GM12878 (cell line): ENCODE measurements at regions not wholly inside any gene's neighbourhood (a gene's known extent, or its start where the extent isn't known, plus 50 kb on each side); places are given as distances from the start of the nearest gene placed in this dataset.

Experiments used
- ATAC-seq: fragments of 200-7000 bp; cut with Tn5 transposase; 3 replicates; pipeline ENCODE4 v1.9.1; 2020; ENCODE audit warnings: mild to moderate bottlenecking, moderate library complexity
- BruUV-seq: library from RNA; stranded (reverse); fragments of 400-500 nt; replicated peaks from 2 replicates; lab custom pipeline; 2021; lab: Mats Ljungman, UMichigan
- CTCF ChIA-PET: fragments of 300-600 bp; sonication (Branson Sonifier 250); formaldehyde crosslinking; extraction: SDS; loops from one replicate; lab custom pipeline; 2021; ENCODE audit warnings: inconsistent platforms; lab: Yijun Ruan, JAX
- POLR2A ChIA-PET: fragments of 350-600 bp; formaldehyde crosslinking; extraction: SDS; loops from one replicate; lab custom pipeline; 2021; ENCODE audit warnings: inconsistent platforms; lab: Charles Lee
- RAD21 ChIA-PET: fragments of 300-600 bp; sonication (Branson Sonifier 250); formaldehyde crosslinking; loops from one replicate; lab custom pipeline; 2023; ENCODE audit warnings: antibody characterized with exemption; ENCODE audit not compliant: unreplicated experiment; lab: Charles Lee
- SMC1A ChIA-PET: fragments of 300-600 bp; sonication (Branson Sonifier 250); formaldehyde crosslinking; loops from one replicate; lab custom pipeline; 2023; ENCODE audit not compliant: unreplicated experiment, uncharacterized antibody; lab: Charles Lee
- DNase-seq: peaks from one replicate; pipeline ENCODE4 v3.0.0-alpha.2; 2011; ENCODE audit warnings: low read depth, low spot score
- FAIRE-seq: peaks from 3 replicates; lab custom pipeline; 2011; peaks lifted over from hg19 to GRCh38; lab: Jason Lieb, UNC
- H2AFZ ChIP-seq: 2 replicates; pipeline ENCODE4 v1.6.0; 2011; ENCODE audit warnings: low read depth, low read length, control low read depth; ENCODE audit not compliant: control insufficient read depth
- H3K27ac ChIP-seq: 2 replicates; pipeline ENCODE4 v1.5.1; 2011; ENCODE audit warnings: control low read depth; ENCODE audit not compliant: control insufficient read depth, insufficient read depth
- H3K27me3 ChIP-seq, 2 experiments: replicated peaks in 1 of 2; 2 replicates each; pipeline versions ENCODE4 v1.6.0 to v1.6.1; 2011; ENCODE audit warnings: low read length in 1 of 2; ENCODE audit not compliant: control insufficient read depth in 2 of 2, insufficient read depth in 2 of 2
- H3K36me3 ChIP-seq, 2 experiments: 2 replicates each; pipeline ENCODE4 v1.5.1; 2011; ENCODE audit warnings: low read length in 1 of 2; ENCODE audit not compliant: control insufficient read depth in 2 of 2, insufficient read depth in 2 of 2
- H3K4me1 ChIP-seq: 2 replicates; pipeline ENCODE4 v1.6.1; 2011; ENCODE audit warnings: mild to moderate bottlenecking, low read length, moderate library complexity, mixed read lengths; ENCODE audit not compliant: control insufficient read depth, insufficient read depth
- H3K4me2 ChIP-seq: 2 replicates; pipeline ENCODE4 v1.6.0; 2011; ENCODE audit warnings: control low read depth; ENCODE audit not compliant: control insufficient read depth, insufficient read depth
- H3K4me3 ChIP-seq: fragments of 200-600 bp; sonication (generic); 2 replicates; pipeline ENCODE4 v1.5.1; 2016
- H3K79me2 ChIP-seq: 2 replicates; pipeline ENCODE4 v1.6.0; 2011; ENCODE audit warnings: low read length; ENCODE audit not compliant: control insufficient read depth, insufficient read depth
- H3K9ac ChIP-seq: 2 replicates; pipeline ENCODE4 v1.8.0; 2011; ENCODE audit warnings: low read length, control low read depth, mixed read lengths; ENCODE audit not compliant: control insufficient read depth, insufficient read depth
- H3K9me3 ChIP-seq: replicated peaks from 3 replicates; pipeline ENCODE4 v1.5.1; 2011; ENCODE audit warnings: mild to moderate bottlenecking, low read length; ENCODE audit not compliant: control insufficient read depth, insufficient read depth
- H4K20me1 ChIP-seq: 2 replicates; pipeline ENCODE4 v1.6.0; 2011; ENCODE audit not compliant: control insufficient read depth, insufficient read depth
- BHLHE40 ChIP-seq, 2 experiments: fragments of 450-650 bp in 1 of 2; IDR thresholded peaks; 2 replicates each; pipeline ENCODE4 v1.6.1; 2011 to 2017; ENCODE audit warnings: low read depth in 2 of 2, borderline replicate concordance in 1 of 2, improper control_type of control experiment in 1 of 2, low read length in 1 of 2, mild to moderate bottlenecking in 1 of 2
- CREB1 ChIP-seq: IDR thresholded peaks from 2 replicates; pipeline ENCODE4 v1.6.1; 2012; ENCODE audit warnings: low read depth, mild to moderate bottlenecking, inconsistent platforms
- CREM ChIP-seq: IDR thresholded peaks from 2 replicates; pipeline ENCODE4 v1.6.1; 2014; ENCODE audit warnings: antibody characterized with exemption, low read depth
- GABPA ChIP-seq: IDR thresholded peaks from 2 replicates; pipeline ENCODE4 v1.6.1; 2014; ENCODE audit warnings: antibody characterized with exemption, low read depth, mild to moderate bottlenecking, inconsistent platforms
- NFYA ChIP-seq: IDR thresholded peaks from 2 replicates; pipeline ENCODE4 v1.6.1; 2011; ENCODE audit warnings: low read depth, mild to moderate bottlenecking, low read length, improper control_type of control experiment, borderline replicate concordance
- RELA ChIP-seq: fragments of 450-650 bp; IDR thresholded peaks from 2 replicates; pipeline ENCODE4 v1.8.0; 2014; ENCODE audit warnings: borderline replicate concordance; ENCODE audit not compliant: partially characterized antibody
- SIN3A ChIP-seq: IDR thresholded peaks from 2 replicates; pipeline ENCODE4 v1.6.1; 2012; ENCODE audit warnings: low read depth, low read length, improper control_type of control experiment
- SUPT20H ChIP-seq: IDR thresholded peaks from 2 replicates; pipeline ENCODE4 v1.6.1; 2011; ENCODE audit warnings: low read depth, mild to moderate bottlenecking, low read length, moderate library complexity, borderline replicate concordance; ENCODE audit not compliant: control insufficient read depth
- WGBS: methylation state at CpG from one replicate; pipeline ENCODE4 v1.1.6; 2016; ENCODE audit warnings: low lambda C conversion rate; ENCODE audit not compliant: insufficient replicate concordance, insufficient coverage; ENCODE audit errors: missing lambda C conversion rate; 5-methylcytosine and 5-hydroxymethylcytosine counted together
- in situ Hi-C: fragments of 300-500 bp; cut with MboI; formaldehyde crosslinking; loops from 9 replicates; pipeline ENCODE4 v1.14.3; 2018; ENCODE audit warnings: mixed read lengths
- intact Hi-C: fragments of 100-400 bp; cut with micrococcal nuclease; formaldehyde crosslinking; loops from one replicate; pipeline ENCODE4 v1.14.2; 2022; ENCODE audit not compliant: unreplicated experiment
- TF ChIP-seq, protein P1 (sequence below): fragments of 450-650 bp; conservative IDR thresholded peaks from 2 replicates; pipeline ENCODE4 v1.6.1; 2017; ENCODE audit warnings: mild to moderate bottlenecking, moderate library complexity
- TF ChIP-seq, protein P2 (sequence below): IDR thresholded peaks from 2 replicates; pipeline ENCODE4 v1.6.1; 2011; ENCODE audit warnings: borderline replicate concordance, low read depth, mild to moderate bottlenecking, moderate library complexity, mixed read lengths, low read length; ENCODE audit not compliant: insufficient read depth; ENCODE audit errors: extremely low read length
- TF ChIP-seq, protein P3 (sequence below): fragments of 450-650 bp; IDR thresholded peaks from 2 replicates; pipeline ENCODE4 v1.6.1; 2014; ENCODE audit warnings: mild to moderate bottlenecking

DNA sequence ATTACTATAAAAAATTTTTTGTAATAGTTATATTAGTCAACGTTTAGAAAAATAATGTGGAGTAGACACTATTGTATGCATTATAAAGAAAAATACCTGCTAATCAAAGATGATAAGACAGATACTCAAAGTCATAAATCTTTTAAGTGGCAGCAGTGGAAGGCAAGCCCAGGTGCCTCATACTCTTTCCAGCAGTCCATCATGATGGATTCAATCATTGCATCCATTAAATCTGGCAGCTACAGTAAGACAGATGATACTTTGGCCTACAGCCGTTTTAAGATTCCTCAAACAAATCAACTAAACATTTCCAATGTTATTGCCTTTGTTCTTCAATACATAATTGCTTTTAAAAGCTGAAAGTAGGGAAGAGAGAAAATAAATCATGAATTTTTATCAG, 1392.9 kb upstream of the NUDT12 start:
- Histone ChIP-seq H3K4me3 (no peak overlapping the region), H3K9ac (no peak overlapping the region), H4K20me1 (no peaks in the 10 kb centered on the region), H2AFZ (no peak overlapping the region), H3K4me1 (no peaks in the 10 kb centered on the region), H3K9me3 (no peaks in the 10 kb centered on the region), H3K36me3 (no peaks in the 10 kb centered on the region), H3K27me3 (no peaks in the 10 kb centered on the region), H3K4me2 (no peak overlapping the region), H3K27ac (no peak overlapping the region), H3K79me2 (no peaks in the 10 kb centered on the region)
- no TSS peak for BruUV-seq
- DNase-seq (no peak), ATAC-seq (no peak), FAIRE-seq (no peak)
- RAD21 ChIA-PET = no interaction called here
- intact Hi-C loops = no loop called here
- in situ Hi-C loops = no loop called here
- POLR2A ChIA-PET = no interaction called here
- CTCF ChIA-PET = no interaction called here
- WGBS = 30% methylated on average over 2 of the region's 2 CpGs
- TF ChIP-seq SIN3A = no peak
- TF ChIP-seq CREB1 = no peak
- no peak for TF ChIP-seq CREM
- TF ChIP-seq BHLHE40 (IDR thresholded peaks at IDR 0.05; ENCODE audit: borderline replicate concordance in 1 of 2, low read depth in 2 of 2, low read length in 1 of 2) = no peak
- TF ChIP-seq, protein P1, sequence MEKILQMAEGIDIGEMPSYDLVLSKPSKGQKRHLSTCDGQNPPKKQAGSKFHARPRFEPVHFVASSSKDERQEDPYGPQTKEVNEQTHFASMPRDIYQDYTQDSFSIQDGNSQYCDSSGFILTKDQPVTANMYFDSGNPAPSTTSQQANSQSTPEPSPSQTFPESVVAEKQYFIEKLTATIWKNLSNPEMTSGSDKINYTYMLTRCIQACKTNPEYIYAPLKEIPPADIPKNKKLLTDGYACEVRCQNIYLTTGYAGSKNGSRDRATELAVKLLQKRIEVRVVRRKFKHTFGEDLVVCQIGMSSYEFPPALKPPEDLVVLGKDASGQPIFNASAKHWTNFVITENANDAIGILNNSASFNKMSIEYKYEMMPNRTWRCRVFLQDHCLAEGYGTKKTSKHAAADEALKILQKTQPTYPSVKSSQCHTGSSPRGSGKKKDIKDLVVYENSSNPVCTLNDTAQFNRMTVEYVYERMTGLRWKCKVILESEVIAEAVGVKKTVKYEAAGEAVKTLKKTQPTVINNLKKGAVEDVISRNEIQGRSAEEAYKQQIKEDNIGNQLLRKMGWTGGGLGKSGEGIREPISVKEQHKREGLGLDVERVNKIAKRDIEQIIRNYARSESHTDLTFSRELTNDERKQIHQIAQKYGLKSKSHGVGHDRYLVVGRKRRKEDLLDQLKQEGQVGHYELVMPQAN = no peak
- TF ChIP-seq, protein P2, sequence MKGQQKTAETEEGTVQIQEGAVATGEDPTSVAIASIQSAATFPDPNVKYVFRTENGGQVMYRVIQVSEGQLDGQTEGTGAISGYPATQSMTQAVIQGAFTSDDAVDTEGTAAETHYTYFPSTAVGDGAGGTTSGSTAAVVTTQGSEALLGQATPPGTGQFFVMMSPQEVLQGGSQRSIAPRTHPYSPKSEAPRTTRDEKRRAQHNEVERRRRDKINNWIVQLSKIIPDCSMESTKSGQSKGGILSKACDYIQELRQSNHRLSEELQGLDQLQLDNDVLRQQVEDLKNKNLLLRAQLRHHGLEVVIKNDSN = no peak
- no peak for TF ChIP-seq NFYA
- TF ChIP-seq RELA = no peak
- TF ChIP-seq, protein P3, sequence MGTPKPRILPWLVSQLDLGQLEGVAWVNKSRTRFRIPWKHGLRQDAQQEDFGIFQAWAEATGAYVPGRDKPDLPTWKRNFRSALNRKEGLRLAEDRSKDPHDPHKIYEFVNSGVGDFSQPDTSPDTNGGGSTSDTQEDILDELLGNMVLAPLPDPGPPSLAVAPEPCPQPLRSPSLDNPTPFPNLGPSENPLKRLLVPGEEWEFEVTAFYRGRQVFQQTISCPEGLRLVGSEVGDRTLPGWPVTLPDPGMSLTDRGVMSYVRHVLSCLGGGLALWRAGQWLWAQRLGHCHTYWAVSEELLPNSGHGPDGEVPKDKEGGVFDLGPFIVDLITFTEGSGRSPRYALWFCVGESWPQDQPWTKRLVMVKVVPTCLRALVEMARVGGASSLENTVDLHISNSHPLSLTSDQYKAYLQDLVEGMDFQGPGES = no peak
- TF ChIP-seq GABPA = no peak
- no peak for TF ChIP-seq SUPT20H
- SMC1A ChIA-PET = no interaction called here
